K562 (cell line): ENCODE measurements at regions not wholly inside any gene's neighbourhood (a gene's known extent, or its start where the extent isn't known, plus 50 kb on each side); places are given as distances from the start of the nearest gene placed in this dataset.

Experiments used
- ATAC-seq: fragments of 200-7000 bp; cut with Tn5 transposase; 3 replicates; pipeline ENCODE4 v1.9.1; 2020; ENCODE audit warnings: moderate library complexity
- BruUV-seq: library from RNA; stranded (reverse); fragments of 400-500 nt; replicated peaks from 2 replicates; lab custom pipeline; 2021; lab: Mats Ljungman, UMichigan
- CTCF ChIA-PET: fragments of 300-600 bp; formaldehyde crosslinking; extraction: SDS; loops from one replicate; lab custom pipeline; 2021; ENCODE audit warnings: low intra/inter-chr PET ratio; lab: Yijun Ruan, JAX
- POLR2A ChIA-PET: fragments of 300-600, 350-650 bp; sonication (Branson Sonifier 250); formaldehyde crosslinking; extraction: SDS; loops from one replicate; lab custom pipeline; 2021; ENCODE audit warnings: antibody characterized with exemption, inconsistent platforms; lab: Yijun Ruan, JAX
- DNase-seq, 4 experiments: peaks; one replicate each; pipeline versions ENCODE4 v3.0.0 to v3.0.0-alpha.2; 2011 to 2018; ENCODE audit warnings: low spot score in 3 of 4, mixed read lengths in 3 of 4; ENCODE audit errors: extremely low read depth in 1 of 4
- FAIRE-seq: peaks from 2 replicates; lab custom pipeline; 2011; peaks lifted over from hg19 to GRCh38; lab: Jason Lieb, UNC
- H2AFZ ChIP-seq: 2 replicates; pipeline ENCODE4 v1.6.0; 2011; ENCODE audit warnings: low read depth, low read length, control low read depth, inconsistent platforms
- H3K27ac ChIP-seq: fragments of 200-600 bp; 3 replicates; pipeline ENCODE4 v1.8.0; 2011; ENCODE audit warnings: low read depth, mild to moderate bottlenecking, control low read depth, inconsistent platforms, low read length, moderate library complexity, mixed read lengths; ENCODE audit errors: extremely low read depth
- H3K27me3 ChIP-seq, 2 experiments: fragments of 300-600 bp in 1 of 2; 2 replicates in 1 of 2; 3 replicates in 1 of 2; pipeline versions ENCODE4 v1.6.0 to v1.8.0; 2011; ENCODE audit warnings: inconsistent platforms in 2 of 2, low read length in 2 of 2, mild to moderate bottlenecking in 1 of 2, mixed read lengths in 1 of 2, moderate library complexity in 1 of 2; ENCODE audit not compliant: control insufficient read depth in 2 of 2, insufficient read depth in 2 of 2
- H3K36me3 ChIP-seq: fragments of 300-600 bp; 3 replicates; pipeline ENCODE4 v1.8.0; 2011; ENCODE audit warnings: mild to moderate bottlenecking, low read length, inconsistent platforms; ENCODE audit not compliant: control insufficient read depth, insufficient read depth
- H3K4me1 ChIP-seq, 2 experiments: fragments of 200-600 bp in 1 of 2; replicated peaks in 1 of 2; 2 replicates in 1 of 2; 3 replicates in 1 of 2; pipeline versions ENCODE4 v1.5.1 to v1.8.0; 2011; ENCODE audit warnings: inconsistent platforms in 2 of 2, low read length in 2 of 2, mild to moderate bottlenecking in 1 of 2, mixed read lengths in 1 of 2, moderate library complexity in 1 of 2; ENCODE audit not compliant: control insufficient read depth in 2 of 2, insufficient read depth in 2 of 2
- H3K4me2 ChIP-seq: 2 replicates; pipeline ENCODE4 v1.6.1; 2011; ENCODE audit warnings: low read length, control low read depth, inconsistent platforms, mixed read lengths; ENCODE audit not compliant: insufficient read depth
- H3K4me3 ChIP-seq: fragments of 200-600 bp; sonication (generic), shearing (Covaris generic); 2 replicates; pipeline ENCODE4 v1.5.1; 2016; ENCODE audit warnings: control low read depth, inconsistent platforms
- H3K79me2 ChIP-seq: fragments of 200-600 bp; 3 replicates; pipeline ENCODE4 v1.8.0; 2011; ENCODE audit warnings: low read length, inconsistent platforms; ENCODE audit not compliant: control insufficient read depth, insufficient read depth
- H3K9ac ChIP-seq, 2 experiments: 2 replicates each; pipeline versions ENCODE4 v1.6.0 to v1.6.1; 2011; ENCODE audit warnings: low read depth in 2 of 2, low read length in 2 of 2, control low read depth in 1 of 2, inconsistent platforms in 1 of 2, mild to moderate bottlenecking in 1 of 2, mixed read lengths in 1 of 2; ENCODE audit not compliant: insufficient read depth in 1 of 2
- H3K9me1 ChIP-seq: one replicate; pipeline ENCODE4 v1.6.0; 2011; ENCODE audit warnings: inconsistent platforms, mild to moderate bottlenecking, low read length, moderate library complexity; ENCODE audit not compliant: control insufficient read depth, insufficient read depth
- H3K9me3 ChIP-seq: replicated peaks from 2 replicates; pipeline ENCODE4 v1.5.1; 2011; ENCODE audit warnings: low read depth, low read length, inconsistent platforms; ENCODE audit not compliant: control insufficient read depth, insufficient read depth
- H4K20me1 ChIP-seq: replicated peaks from 2 replicates; pipeline ENCODE4 v1.6.1; 2011; ENCODE audit warnings: low read length, inconsistent platforms, mixed read lengths; ENCODE audit not compliant: control insufficient read depth, insufficient read depth
- EHMT2 ChIP-seq: fragments of 450-650 bp; IDR thresholded peaks from 2 replicates; pipeline ENCODE4 v1.6.1; 2018; ENCODE audit warnings: antibody characterized with exemption
- GTF2B ChIP-seq: IDR thresholded peaks from 2 replicates; pipeline ENCODE4 v1.6.1; 2011; ENCODE audit not compliant: insufficient read length; ENCODE audit errors: extremely low read depth
- NELFE ChIP-seq: IDR thresholded peaks from 2 replicates; pipeline ENCODE4 v1.6.1; 2011; ENCODE audit warnings: mild to moderate bottlenecking; ENCODE audit not compliant: insufficient read depth, insufficient read length
- NFRKB ChIP-seq: fragments of 450-650 bp; IDR thresholded peaks from 2 replicates; pipeline ENCODE4 v1.6.1; 2016; ENCODE audit warnings: low read depth
- PCBP1 ChIP-seq: fragments of 200-400 bp; formaldehyde crosslinking; IDR thresholded peaks from 2 replicates; pipeline ENCODE4 v1.6.1; 2018; ENCODE audit warnings: mild to moderate bottlenecking, low read depth, low read length; ENCODE audit not compliant: poor library complexity, severe bottlenecking
- ZBTB17 ChIP-seq: fragments of 450-650 bp; formaldehyde crosslinking; IDR thresholded peaks from 2 replicates; pipeline ENCODE4 v1.4.0; 2020; ENCODE audit warnings: mild to moderate bottlenecking
- ZNF133 ChIP-seq: fragments of 250-450 bp; sonication (Bioruptor Pico); IDR thresholded peaks from 2 replicates; pipeline ENCODE4 v1.4.0; 2020; ENCODE audit warnings: mild to moderate bottlenecking
- WGBS: fragments of 100-300 bp; shearing (Covaris generic); methylation state at CpG from one replicate; pipeline ENCODE4 v1.1.6; 2016; ENCODE audit warnings: low coverage, mixed read lengths; ENCODE audit not compliant: insufficient coverage; ENCODE audit errors: missing lambda C conversion rate; 5-methylcytosine and 5-hydroxymethylcytosine counted together
- in situ Hi-C: fragments of 300-500 bp; cut with MboI; formaldehyde crosslinking; loops from 4 replicates; pipeline ENCODE4 v1.15.0; 2018; ENCODE audit warnings: inconsistent platforms, mixed read lengths
- intact Hi-C: fragments of 100-400 bp; cut with micrococcal nuclease; formaldehyde crosslinking; loops from 2 replicates; pipeline ENCODE4 v1.14.2; 2022
- TF ChIP-seq, protein P1 (sequence below): fragments of 450-650 bp; IDR thresholded peaks from 2 replicates; pipeline ENCODE4 v1.6.1; 2016; ENCODE audit warnings: mild to moderate bottlenecking, moderate library complexity

- no peak for TF ChIP-seq GTF2B
- no peak for TF ChIP-seq NELFE
- no peak for TF ChIP-seq ZNF133
Measured at GRCh38 chr1:55476445-55477015, 261.4 kb upstream of the USP24 start (continued).

- H3K4me1 ChIP-seq = peaks cover 10 to 30% of the 10 kb centered on the region in 2 experiments; a peak in 4 of 5 replicates
- peak overlapping the region; percentile 67 for H2AFZ ChIP-seq
- BruUV-seq = no TSS peak
- ATAC-seq (peak; percentile 88), DNase-seq (peak; percentile 24 to 78 (median 40)), FAIRE-seq (peak; percentile 87)
- in situ Hi-C loops (no loop called here), intact Hi-C loops (no loop called here)
- H3K79me2 ChIP-seq = no peaks in the 10 kb centered on the region
- ChIA-PET CTCF (no interaction called here), POLR2A (interaction anchor here (0.8 to 1.6 kb wide), 2 partner anchors 10 to 26 kb away, joined by 4 to 8 read pairs; no protein-coding TSS in a partner anchor)
- H3K36me3 ChIP-seq = no peaks in the 10 kb centered on the region
- no peaks in the 10 kb centered on the region for H4K20me1 ChIP-seq
- WGBS = 0% methylated on average over 1 of the region's 1 CpG
- peak overlapping the region in 1 of 2 experiments; percentile 9; a peak in 1 of 4 replicates for H3K9ac ChIP-seq
- peak overlapping the region; percentile 45 for H3K4me2 ChIP-seq
- H3K27ac ChIP-seq = peak overlapping the region; percentile 59
- no peaks in the 10 kb centered on the region for H3K27me3 ChIP-seq
- no peaks in the 10 kb centered on the region for H3K9me1 ChIP-seq
- H3K9me3 ChIP-seq = no peaks in the 10 kb centered on the region
- no peak overlapping the region for H3K4me3 ChIP-seq
- TF ChIP-seq ZBTB17 (0 out of 2 replicates have a peak, but pooled peaks have one; percentile 23), NFRKB (peak; percentile 46; the same call in 1 of the 2 replicates), PCBP1 (no peak), EHMT2 (peak; percentile 17; the same call in 1 of the 2 replicates)
- TF ChIP-seq, protein P1, sequence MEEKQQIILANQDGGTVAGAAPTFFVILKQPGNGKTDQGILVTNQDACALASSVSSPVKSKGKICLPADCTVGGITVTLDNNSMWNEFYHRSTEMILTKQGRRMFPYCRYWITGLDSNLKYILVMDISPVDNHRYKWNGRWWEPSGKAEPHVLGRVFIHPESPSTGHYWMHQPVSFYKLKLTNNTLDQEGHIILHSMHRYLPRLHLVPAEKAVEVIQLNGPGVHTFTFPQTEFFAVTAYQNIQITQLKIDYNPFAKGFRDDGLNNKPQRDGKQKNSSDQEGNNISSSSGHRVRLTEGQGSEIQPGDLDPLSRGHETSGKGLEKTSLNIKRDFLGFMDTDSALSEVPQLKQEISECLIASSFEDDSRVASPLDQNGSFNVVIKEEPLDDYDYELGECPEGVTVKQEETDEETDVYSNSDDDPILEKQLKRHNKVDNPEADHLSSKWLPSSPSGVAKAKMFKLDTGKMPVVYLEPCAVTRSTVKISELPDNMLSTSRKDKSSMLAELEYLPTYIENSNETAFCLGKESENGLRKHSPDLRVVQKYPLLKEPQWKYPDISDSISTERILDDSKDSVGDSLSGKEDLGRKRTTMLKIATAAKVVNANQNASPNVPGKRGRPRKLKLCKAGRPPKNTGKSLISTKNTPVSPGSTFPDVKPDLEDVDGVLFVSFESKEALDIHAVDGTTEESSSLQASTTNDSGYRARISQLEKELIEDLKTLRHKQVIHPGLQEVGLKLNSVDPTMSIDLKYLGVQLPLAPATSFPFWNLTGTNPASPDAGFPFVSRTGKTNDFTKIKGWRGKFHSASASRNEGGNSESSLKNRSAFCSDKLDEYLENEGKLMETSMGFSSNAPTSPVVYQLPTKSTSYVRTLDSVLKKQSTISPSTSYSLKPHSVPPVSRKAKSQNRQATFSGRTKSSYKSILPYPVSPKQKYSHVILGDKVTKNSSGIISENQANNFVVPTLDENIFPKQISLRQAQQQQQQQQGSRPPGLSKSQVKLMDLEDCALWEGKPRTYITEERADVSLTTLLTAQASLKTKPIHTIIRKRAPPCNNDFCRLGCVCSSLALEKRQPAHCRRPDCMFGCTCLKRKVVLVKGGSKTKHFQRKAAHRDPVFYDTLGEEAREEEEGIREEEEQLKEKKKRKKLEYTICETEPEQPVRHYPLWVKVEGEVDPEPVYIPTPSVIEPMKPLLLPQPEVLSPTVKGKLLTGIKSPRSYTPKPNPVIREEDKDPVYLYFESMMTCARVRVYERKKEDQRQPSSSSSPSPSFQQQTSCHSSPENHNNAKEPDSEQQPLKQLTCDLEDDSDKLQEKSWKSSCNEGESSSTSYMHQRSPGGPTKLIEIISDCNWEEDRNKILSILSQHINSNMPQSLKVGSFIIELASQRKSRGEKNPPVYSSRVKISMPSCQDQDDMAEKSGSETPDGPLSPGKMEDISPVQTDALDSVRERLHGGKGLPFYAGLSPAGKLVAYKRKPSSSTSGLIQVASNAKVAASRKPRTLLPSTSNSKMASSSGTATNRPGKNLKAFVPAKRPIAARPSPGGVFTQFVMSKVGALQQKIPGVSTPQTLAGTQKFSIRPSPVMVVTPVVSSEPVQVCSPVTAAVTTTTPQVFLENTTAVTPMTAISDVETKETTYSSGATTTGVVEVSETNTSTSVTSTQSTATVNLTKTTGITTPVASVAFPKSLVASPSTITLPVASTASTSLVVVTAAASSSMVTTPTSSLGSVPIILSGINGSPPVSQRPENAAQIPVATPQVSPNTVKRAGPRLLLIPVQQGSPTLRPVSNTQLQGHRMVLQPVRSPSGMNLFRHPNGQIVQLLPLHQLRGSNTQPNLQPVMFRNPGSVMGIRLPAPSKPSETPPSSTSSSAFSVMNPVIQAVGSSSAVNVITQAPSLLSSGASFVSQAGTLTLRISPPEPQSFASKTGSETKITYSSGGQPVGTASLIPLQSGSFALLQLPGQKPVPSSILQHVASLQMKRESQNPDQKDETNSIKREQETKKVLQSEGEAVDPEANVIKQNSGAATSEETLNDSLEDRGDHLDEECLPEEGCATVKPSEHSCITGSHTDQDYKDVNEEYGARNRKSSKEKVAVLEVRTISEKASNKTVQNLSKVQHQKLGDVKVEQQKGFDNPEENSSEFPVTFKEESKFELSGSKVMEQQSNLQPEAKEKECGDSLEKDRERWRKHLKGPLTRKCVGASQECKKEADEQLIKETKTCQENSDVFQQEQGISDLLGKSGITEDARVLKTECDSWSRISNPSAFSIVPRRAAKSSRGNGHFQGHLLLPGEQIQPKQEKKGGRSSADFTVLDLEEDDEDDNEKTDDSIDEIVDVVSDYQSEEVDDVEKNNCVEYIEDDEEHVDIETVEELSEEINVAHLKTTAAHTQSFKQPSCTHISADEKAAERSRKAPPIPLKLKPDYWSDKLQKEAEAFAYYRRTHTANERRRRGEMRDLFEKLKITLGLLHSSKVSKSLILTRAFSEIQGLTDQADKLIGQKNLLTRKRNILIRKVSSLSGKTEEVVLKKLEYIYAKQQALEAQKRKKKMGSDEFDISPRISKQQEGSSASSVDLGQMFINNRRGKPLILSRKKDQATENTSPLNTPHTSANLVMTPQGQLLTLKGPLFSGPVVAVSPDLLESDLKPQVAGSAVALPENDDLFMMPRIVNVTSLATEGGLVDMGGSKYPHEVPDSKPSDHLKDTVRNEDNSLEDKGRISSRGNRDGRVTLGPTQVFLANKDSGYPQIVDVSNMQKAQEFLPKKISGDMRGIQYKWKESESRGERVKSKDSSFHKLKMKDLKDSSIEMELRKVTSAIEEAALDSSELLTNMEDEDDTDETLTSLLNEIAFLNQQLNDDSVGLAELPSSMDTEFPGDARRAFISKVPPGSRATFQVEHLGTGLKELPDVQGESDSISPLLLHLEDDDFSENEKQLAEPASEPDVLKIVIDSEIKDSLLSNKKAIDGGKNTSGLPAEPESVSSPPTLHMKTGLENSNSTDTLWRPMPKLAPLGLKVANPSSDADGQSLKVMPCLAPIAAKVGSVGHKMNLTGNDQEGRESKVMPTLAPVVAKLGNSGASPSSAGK = no peak
Measured at GRCh38 chr1:55474168-55474786, 259.1 kb upstream of the USP24 start.
